HK-2 (cell line): ENCODE measurements at regions not wholly inside any gene's neighbourhood (a gene's known extent, or its start where the extent isn't known, plus 50 kb on each side); places are given as distances from the start of the nearest gene placed in this dataset.
"Not testable (repeated sequence)": the region's sequence is repeated elsewhere in the genome, so short reads cannot be mapped to it uniquely, and the experiment has no call there.

ENCODE experiments used
- DNase-seq: peaks from one replicate; pipeline ENCODE4 v3.0.0-alpha.2; 2018; ENCODE audit not compliant: unreplicated experiment

DNA sequence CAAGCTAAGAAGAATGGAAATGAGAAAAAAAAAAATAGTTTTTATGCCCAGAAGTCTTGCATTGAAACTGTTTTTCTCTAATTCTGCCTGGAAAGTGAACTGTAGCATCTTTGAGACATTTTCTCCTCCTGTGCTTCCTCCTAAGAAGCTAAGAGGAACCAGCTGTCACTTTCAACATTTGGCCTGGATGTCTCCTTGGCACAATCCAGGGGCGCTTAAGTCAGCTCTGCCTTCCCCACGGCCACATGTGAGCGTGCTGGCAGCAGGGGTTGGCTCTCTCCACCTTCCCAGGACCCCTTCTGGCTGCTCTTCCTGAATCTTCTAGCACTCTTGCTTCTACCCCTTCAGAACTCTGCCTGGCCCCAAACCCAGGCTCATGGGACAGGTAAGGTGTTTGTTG lies 289.6 kb upstream of the ADARB2 start:
- DNase-seq, result no peak

DNA sequence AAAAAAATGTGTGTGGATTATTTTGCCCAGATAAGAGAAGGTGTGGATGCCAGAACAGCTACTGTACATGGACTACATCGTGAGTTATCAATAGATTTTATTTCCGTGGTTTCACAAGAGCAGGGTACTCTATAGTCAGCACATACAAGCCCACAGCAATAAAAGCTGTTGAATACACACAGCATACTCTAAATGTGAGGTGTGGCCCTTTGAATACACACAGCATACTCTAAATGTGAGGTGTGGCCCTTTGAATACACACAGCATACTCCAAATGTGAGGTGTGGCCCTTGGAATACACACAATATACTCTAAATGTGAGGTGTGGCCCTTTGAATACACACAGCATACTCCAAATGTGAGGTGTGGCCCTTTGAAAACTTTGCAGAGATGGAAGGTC lies 287.4 kb upstream of the ADARB2 start:
- DNase-seq, result not testable (repeated sequence)

DNA sequence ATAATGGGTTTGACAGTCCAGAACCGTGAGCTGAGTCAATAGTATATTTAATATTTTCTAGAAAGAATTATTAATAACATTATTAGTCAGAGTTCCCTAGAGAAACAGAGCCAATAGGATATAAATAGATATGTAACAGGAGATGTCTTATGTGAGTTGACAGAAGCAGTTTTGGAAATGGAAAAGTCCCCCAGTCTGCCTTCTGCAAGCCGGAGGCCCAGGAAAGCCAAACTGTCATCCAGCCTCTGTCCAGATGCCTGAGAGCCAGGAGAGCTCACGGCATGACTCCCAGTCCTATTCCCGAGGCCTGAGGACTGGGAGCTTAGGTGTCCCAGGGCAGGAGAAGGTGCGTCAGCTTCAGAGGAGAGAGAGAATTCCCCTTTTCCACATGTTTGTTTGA lies 286.4 kb upstream of the ADARB2 start:
- DNase-seq, result no peak

DNA sequence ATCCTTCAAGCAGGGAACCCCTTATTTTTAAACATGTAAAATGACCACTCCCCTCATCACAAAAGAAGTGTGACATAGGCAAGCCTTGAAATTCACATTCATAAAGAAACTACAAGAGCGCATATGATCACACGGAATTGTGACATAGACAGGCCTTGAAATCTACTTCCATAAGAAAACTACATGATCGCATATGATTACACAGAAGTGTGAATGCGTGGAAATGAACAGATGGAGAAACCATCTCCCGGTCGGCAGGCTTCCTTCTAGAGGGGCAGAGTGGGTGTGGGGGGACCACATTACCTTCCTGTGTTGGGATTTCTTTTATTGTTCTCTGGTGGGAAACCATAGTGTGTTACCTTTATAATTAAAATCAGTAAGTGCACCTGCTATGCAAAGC lies 285.1 kb upstream of the ADARB2 start:
- DNase-seq, result no peak

DNA sequence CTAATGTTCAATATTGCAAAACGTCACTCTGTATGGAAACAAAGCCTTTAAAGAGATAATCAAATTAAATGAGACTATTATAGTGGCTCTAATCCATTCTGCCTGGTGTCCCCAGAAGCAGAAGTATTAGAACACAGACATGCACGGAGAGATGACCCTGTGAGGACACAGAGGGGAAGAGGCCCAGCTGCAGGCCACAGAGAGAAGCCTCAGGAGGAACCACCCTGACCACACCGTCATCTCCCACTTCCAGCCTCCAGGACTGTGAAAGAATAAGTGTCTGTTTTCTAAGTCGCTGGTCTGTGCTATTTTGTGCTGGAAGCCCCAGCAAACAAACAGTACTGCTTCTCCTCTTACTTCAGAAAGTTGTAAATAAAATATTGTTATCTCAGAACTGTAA lies 283.5 kb upstream of the ADARB2 start:
- no peak for DNase-seq

DNA sequence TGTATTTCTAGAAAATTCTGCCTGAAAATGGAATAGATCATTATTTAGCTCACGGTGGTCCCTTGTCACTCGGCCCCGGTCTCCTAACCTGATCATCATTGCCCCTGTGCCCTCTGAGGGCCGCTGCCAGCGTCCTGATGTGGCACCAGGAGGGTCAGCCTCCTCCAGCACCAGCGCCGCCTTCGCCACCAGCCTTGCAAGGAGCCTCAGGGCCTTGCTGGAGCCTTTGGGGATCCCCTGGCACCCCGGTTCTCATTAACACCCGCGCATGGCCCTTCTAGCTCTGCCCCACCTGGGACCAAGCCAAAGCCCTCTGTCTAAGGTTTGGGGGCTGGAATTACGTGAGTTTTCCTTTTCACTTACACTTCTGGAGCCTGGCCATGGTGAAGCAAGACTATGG lies 282.5 kb upstream of the ADARB2 start:
- no peak for DNase-seq

DNA sequence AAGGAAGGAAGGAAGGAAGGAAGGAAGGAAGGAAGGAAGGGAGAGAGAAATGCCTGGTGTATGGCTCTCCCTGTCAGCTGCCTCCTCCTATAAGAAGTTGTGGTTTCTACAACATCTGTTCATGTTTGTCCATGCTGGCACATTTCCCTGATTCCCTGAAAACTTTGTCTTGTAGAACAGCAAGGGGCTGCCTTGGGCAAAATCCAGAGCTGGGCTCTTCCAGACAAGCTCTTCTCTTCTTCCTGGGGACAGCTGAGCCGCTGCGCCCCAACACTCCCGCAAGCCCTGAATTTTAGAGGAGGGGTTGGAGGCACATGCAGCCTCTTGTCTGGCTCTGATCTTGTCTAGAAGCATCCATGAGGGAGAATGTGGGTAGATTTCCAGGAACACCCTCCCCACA lies 282.0 kb upstream of the ADARB2 start:
- DNase-seq, result no peak

DNA sequence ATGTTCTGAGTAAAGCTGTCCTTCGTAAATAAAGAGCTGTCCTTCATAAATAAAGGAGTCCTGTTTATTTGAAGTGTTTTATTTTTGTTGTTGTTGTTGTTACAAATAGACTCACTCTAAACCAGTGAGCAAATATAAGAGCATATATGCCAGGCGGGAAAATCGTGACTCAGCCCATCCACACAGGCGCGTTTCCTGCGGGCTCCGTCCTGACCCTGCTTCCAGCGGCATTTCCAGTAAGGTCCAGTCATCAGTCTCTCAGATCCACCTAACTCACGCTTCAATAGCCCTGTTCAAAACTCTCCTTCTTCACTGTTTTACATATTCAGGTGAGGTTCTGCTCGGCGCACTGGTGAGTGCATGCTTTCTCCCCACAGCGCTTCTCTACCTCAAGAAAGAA lies 277.2 kb upstream of the ADARB2 start:
- DNase-seq, result no peak

DNA sequence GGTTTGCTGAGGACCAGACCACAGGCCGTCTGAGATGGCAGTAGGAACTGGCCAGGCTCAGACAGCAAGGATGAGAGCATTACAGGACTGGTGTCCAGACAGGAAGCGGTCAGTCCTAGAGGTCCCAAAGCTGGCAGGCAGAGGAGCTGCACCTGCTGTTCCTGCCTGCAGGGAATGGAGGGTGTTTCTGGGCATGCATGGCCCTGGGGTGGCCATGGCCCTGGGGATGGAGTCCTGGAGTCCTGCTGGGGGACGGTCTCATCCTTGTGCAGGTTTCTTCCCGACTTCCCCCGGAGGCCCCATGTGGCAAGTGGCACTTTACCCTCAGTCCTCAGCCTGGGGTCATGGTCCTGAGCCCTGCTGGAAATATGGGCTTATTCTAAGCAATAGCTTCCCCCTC lies 274.9 kb upstream of the ADARB2 start:
- no peak for DNase-seq

DNA sequence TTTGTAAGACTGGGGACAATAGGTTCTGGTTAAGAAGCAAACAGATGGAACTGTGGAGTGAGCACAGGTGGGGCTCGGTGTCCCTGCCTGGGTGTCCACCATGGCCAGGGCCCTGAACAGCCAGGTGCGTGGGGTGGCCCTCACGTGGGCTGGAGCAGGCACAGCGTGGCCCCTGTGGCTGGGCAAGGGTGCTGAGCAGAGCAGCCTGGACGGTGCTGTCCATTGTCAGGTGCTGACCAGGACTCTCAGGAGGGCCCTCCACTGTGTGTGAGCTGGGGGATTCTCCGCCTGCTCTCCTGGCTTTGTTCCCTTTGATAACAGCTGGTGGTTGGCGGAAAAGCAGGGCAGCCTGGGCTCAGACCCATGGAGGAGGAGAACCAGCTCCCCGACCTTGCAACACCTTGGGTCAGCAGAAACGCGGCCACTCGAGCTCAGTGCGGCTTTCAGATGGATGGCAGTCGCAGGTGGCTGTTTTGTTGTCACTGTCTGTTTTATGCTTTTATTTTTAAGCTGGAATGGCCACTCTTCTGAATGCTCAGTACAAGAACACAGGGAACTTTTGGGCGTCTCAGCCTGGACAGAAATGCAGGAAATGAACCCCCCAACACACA lies 273.9 kb upstream of the ADARB2 start:
- no peak for DNase-seq

DNA sequence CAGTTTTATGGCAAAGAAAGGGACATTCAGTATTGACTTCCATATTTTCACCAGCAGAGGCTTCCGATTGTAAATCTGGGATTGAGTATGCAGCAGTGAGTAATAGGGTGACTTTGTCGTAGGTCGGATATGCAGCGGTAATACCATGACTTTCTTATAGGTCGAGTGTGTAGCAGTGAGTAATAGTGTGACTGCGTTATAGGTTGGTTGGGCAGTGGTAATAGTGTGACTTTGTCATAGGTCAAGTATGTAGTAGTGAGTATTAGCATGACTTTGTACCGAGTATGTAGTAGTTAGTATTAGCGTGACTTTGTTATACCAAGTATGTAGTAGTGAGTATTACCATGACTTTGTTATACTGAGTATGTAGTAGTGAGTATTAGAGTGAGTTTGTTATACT lies 268.2 kb upstream of the ADARB2 start:
- no peak for DNase-seq

DNA sequence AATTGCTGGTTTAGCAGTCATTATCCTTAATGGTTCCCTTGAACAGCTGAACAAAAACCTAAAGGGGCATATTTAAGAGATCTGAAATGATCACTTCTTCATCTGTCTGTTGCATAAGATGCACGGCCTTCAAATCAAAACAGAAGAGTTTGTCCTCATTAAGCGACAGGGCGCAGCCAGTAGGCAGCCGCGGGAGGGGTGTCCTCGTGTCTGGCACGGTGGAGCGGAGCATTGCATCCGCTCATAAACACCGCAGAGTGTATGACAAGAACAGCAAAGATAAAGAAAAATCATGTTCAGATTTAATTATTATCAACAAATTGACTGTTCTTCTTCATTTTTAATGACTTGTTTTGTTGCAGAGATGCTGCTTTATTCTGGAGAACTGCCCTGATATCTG lies 255.6 kb upstream of the ADARB2 start:
- DNase-seq, result no peak

DNA sequence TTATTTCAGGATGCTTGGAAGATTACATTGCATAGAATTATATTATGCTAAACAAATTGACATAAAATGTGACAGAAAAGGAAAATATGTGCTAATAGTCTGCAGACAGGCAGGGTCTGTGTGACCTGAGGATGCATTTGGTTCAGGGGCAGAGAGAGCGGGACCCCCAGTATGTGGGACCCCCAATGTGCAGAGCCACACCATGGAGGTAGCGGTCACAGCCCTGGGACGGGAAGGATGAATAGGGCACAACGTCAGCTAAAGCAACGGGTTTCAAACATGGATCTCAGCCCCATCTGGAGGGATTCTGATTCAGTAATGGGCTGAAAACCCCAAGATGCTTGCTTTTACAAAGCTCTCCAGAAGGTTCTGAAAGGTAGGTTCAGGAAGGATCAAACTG lies 251.8 kb upstream of the ADARB2 start:
- no peak for DNase-seq

DNA sequence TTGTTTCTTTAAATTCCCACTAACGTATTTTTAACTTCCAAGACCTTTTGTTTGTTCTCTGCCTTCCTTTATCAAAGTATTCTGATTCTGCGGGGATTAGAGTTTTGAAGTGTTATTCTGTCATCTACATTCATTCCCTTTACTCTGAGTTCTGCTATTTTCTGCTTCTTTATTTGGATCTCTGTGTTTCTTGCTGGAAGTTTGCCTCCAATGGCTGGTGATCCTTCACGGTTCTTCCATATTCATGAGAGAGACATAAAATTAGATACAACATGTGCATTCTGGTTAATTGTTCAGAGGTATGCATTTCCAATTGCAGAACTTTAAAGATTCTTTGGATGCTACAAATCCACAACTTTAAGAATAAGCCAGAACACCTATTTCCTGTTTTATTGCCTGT lies 244.7 kb upstream of the ADARB2 start:
- DNase-seq, result no peak

DNA sequence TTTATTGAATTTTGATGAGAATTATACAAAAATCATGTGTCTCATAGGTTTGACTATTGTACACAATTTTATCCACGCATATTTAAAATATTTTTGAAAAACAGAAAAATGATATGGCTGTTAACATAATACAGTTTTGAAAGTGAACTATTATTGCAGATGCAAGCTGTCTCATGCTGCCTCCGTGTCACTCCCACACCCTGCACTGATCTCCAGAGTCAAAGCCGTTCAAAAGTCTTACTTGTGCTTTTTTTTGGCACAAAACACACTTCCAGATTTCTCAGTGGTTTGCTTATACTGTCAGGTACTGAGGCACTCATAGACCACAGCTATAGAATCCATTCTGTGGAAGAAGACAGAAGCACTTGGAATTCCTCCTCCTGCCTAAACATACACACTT lies 243.1 kb upstream of the ADARB2 start:
- no peak for DNase-seq

DNA sequence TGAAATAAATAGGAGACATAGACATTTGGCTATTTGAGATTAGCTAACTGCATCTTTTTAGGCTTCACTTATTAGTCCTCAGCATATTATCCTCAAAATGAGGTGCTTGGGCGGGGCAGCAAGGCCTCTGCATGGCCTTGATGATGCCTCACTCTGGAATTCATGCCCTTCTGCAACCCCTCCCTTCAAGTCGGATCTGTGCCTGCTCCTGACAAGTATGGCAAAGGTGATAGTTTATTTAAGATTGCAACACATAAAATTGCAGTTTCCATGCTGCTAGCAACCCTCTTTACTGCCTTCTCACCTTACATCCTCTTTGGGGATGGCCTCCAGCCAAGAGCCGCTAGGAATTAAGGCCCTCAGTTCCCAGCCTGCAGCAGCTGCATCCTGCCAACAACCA lies 241.3 kb upstream of the ADARB2 start:
- no peak for DNase-seq

DNA sequence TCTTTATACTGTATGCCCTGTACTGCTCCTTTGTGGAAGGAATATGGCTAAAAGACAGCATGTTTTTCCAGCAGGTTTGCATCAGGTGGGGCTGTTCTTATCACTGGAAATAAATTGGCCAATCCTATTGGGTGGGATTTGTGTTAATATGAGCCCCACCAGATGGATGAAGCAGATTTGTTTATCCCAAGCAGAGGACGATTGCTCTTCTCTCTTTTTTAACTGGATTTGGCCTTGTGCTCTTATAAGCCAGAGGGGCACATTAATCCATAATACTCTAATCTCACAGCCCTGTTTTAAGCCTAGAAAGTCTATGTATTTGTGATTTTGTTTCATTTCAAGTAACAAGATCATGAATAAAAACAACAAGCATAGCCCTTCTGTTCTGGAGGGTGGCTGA lies 240.1 kb upstream of the ADARB2 start:
- no peak for DNase-seq

DNA sequence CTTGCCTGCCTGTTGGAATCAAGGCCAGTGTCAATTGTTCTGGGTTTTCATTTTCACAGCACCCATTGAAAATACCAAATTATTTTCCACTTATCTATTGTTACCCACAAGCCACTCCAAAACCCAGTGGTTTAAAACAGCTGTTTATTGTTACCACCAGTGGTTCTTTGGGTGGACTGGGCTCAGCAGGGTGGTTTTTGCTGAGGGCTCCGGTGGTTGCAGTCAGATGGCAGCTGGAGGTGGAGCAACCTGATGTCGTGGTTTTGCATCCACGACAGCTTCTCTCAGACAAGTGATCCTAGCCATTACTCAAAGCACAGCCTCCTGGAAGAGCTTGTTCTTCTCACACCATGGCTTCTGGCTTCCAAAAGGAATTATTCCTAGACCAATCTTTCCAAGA lies 235.1 kb upstream of the ADARB2 start:
- DNase-seq, result no peak

DNA sequence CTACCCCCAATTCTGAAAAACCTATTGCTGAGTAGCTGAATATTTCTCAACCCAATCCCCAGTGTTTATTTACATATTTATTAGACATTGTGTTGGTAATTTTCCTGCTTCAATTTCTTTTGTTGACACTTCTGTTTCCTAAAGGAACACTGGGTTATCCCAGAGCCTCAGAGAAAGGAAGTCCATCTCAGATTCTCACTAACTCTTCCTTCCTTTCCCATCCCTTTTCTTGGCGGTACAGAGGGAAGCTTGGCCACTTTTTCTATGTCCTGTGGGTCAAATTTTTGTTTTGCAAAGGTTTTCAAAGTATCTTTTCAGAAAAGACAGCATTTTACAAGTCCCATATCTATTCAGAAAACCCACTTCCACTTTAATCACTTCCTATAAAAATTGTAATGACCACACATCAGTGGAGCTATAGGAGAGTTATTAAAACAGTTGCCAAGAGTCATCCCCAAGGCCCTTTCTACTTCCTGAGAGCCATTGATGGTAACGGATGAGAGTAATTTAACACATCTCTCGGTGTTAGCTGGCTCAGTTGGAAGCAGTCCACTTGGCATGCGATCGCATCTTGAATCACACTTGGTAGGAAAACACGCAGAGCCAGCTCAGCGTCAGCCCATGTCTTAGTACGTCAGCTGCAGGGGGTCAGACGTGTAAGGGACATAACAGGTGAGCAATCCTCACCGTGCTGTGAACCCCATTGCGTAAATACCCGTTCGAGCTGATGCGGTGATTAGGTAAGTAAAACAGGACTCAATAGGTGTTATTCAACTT lies 231.1 kb upstream of the ADARB2 start:
- no peak for DNase-seq

DNA sequence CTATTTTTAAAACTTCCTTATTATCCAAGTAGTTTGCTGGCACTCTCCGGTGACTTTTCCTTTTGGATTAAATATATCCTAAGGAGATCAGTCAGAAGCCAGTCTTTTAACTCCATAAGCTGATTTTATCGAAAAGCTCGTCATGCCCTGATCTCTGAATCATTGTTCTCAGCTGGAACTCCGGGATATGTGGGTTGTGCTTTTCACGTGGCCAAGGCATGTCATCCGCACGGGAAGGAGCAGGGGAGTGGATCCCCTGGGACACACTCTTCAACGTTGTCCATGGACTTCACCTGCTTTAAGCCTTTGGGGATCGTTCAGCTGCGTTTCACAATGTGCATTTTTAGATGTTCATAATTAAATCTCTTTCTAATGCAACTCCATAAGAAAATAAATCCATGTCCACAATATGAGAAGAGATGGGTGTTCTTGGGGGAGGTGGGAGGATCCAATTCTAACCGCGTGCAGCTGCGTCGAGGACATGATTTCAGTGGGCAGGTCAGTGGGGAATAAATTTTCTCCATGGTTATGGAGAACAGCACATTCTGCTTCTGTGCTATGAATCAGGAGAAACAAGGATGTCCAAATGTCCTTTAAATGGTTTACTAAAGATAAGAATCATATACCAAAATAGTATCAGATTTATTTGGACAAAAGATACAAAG lies 229.5 kb upstream of the ADARB2 start:
- DNase-seq, result no peak

DNA sequence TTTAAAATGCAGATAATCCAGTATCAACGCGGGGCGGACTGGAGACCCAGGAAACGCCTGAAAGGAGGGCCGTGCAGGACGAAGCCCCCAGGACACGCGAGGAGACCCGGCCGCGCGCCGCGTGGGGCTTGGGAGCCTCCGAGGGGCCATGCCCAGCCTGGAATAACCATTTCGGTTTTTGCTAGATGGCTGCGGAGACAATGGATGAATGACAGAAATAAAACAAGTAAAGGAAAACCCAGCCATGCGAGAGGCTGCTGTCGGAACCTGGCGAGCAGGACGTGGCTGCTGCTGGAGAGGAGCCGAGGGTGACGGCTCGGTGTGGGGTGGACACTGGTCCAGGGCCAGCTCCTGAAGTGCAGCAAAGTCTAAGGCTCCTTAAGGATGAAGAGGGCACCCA lies 227.2 kb upstream of the ADARB2 start:
- DNase-seq, result no peak

DNA sequence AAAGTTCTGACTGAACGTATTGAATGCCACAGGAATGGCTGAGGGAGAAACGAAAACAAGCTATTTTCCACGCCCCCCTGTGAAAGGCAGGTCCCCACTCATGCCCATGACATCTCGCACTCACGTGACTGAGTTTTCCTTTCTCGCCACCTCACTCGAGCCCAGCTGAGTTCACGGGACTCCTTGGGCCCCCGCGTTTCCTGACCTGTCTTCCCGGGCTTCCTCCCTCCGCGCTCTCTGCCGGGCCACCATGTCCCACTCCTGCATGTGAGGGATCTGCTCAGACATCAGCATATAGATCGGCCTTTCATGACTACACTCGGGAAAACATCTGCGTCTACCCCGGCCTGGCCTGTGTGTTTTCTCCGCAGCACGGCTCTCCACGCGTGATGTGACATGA lies 226.0 kb upstream of the ADARB2 start:
- no peak for DNase-seq

DNA sequence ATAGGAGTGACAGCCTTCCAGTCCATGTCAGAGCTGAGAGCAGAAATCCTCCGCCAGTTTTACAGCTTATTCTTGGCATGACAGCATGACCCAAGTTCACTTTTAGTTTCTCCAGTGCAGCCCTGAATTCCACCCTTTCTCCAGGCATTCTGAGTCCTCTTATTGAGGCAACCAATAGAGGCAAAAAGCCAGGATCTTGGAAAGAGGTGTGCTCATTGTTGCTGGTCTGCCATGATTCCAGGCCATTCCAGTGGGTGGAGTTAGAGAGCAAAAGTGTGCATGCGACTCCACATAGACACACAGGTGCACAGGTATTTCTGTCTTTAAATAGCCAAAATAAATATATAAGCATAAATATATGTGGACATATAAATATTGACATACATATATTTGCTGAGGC lies 224.7 kb upstream of the ADARB2 start:
- no peak for DNase-seq
